ENCODE measurements at regions not wholly inside any gene's neighbourhood (a gene's known extent, or its start where the extent isn't known, plus 50 kb on each side); places are given as distances from the start of the nearest gene placed in this dataset.

DNA sequence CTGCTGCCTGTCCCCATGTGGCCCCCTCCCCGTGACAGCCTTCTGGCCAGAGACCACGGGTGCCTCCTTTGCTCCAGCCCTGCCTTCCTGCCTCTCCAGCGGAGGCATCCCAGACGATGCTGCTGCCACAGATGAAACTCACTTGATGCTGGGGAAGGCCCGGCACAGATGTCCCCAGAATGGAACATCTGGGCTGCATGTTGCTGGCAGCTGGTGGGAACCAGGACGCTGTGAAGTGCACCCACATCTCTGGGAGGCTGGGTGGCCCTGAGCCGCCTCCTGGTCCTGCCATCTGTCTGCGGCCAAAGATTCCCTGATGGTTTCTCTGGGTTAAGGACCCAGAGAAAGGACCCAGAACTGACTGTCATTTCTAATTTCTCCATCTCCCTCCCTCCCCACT lies 51.9 kb upstream of the PTPRS start:
- DNase-seq: no peak

- DNase-seq: no peak
Observed at GRCh38 chr19:5393088-5393487, 52.5 kb upstream of the PTPRS start.

DNA sequence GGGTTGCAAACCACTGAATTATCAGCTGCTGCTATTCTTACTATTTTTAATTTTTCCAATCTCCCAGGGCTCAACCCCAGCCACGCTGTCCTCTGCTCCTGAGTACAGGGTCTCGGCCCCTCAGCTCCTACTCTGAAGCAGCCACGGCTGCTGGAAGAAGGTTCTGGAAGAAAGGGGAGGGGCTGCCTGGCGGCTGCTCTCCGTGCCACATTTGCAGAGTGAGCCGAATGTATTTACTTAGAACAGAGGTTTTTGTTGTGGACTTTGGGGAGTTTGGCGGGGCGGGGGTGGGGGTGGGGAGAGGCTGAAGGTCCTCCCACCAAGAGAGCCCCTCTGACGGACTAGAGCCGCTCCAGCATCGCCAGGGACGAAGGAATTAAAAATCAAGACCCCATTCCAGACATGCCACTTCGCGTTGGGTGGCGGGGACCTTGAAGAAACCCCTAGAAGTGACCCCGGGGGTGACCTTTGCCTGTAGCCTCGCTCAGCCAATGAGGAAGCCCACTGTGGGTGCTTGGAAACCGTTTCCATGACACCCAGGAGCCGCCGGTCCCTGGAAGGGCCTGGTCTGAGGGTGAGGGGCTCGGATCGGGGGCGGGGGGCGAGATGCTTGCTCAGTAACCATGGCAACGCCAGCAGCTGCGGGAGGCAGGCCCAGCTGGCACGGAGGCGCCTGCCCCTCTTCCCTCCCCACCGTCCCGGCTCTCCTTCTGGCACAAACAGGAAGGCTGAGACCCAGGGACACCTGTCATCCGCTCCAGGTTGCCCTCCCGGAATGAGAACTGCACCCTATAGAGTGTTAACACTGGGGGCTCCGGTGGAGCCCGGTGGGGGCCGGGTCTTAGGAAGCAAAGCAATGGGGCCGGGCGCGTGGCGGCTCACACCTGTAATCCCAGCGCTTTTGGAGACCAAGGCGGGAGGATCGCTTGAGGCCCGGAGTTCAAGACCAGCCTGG lies 54.2 kb upstream of the PTPRS start:
- DNase-seq: no peak

GRCh38 chr19:5395556-5395955 lies 54.9 kb upstream of the PTPRS start:
- DNase-seq: no peak

DNA sequence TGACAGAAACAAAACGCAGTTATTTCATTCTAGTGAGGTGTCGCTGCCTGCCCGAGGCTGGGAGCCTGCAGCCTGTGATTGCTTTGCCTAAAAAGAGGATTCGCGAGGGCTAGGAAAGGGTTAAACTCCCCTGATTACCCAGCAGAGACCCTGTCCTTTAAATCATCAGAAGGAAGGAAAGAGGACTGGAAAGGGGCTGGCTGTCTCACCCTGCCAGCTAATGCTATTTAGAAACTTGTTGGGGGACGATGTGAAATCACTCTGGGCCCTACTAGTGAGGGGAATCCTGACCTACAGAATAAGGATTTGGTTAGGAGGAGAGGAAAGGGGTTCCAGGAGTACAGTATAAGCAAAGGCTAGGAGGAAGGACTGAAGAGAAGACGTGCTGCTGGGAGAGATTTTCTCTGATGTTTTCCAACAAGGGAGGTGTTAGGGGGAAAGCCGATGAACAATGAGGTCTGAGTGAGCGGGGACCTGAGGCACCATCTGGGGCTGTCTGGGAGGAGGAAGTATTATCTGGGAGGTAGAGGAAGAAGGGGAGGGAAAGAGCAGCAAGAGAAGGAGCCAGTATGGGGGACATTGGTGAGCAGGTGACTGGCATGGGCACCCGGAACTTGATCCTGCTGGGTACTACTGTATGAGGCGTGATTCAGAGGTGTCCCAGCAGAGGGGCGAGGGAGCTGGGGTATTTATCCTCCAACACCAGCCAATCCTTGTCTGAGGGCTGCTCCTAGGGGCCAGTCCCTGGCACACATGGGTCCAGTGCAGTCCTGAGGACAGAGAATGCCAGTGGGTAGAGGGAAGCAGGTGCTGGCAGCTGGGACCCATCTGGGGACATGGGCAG lies 55.7 kb upstream of the PTPRS start:
- no peak for DNase-seq

DNA sequence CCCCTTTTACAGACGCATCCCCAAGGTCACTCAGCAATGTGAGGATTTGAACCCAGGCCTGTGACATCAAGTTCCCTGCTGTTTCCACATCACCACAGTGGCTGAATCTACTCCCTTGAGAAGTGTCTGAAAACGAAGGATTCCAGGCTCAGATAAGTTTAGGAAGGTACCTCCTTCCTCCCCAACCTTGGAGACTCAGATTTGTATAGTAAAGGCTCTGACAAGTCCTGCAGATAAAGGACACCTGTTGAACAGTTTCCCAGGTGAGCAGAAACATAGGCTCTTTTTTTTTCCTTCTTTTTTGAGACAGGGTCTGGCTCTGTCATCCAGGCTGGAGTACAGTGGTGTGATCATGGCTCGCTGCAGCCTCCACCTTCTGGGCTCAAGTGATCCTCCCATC lies 56.4 kb upstream of the PTPRS start:
- DNase-seq: no peak

GRCh38 chr19:5397804-5398692 lies 57.2 kb upstream of the ZNRF4 start:
- no peak for DNase-seq

DNA sequence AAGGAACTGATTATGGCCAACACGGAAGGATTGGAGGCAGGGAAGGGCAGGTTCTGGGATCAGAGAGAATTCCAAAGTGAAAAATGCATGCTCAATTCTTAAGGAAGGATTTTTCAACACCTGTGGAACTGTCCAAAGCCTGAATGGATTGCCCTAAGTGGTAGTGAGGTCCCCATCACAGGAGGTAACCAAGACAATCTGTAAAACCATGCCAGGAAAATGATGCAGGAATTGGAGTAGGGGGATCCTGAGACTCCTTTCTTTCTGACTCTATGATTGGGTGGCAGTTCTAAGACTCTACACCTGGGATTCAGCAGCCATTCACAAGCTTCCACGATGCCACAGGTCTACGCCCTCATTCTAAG lies 56.5 kb upstream of the ZNRF4 start:
- no peak for DNase-seq

DNA sequence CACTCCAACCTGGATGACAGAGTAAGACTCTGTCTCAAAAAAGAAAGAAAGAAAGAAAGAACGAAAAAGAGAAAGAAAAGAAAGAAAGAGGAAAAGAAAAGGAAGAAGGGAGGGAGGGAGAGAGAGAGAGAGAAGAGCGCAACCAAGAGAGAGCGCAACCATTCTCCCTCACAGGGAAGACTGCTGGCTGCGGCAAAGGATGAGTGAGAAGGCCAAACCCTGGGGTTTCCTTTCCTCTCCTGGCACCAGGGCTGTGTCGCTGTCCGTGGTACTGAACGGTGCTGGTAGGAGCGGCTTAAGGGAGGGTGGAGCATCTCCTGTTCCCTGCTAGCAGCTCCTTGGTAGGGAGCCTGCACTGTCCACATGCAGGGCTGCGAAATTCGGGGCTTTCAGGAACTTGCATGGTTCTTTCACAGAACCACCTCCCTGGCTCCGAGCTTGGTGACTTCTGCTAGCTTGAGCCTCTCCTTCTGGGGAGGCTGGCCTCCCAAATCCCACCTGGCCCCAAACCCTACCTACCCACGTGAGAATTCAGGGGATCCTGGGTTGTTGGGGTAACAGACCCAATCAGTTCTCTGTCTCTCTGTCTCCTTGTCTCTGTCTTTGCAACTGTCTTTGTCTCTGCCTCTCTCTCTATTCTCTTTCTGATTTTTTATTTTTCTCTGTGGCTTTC lies 51.1 kb upstream of the ZNRF4 start:
- peak; percentile 55 for DNase-seq
